ENCODE measurements at regions not wholly inside any gene's neighbourhood (a gene's known extent, or its start where the extent isn't known, plus 50 kb on each side); places are given as distances from the start of the nearest gene placed in this dataset.

DNA sequence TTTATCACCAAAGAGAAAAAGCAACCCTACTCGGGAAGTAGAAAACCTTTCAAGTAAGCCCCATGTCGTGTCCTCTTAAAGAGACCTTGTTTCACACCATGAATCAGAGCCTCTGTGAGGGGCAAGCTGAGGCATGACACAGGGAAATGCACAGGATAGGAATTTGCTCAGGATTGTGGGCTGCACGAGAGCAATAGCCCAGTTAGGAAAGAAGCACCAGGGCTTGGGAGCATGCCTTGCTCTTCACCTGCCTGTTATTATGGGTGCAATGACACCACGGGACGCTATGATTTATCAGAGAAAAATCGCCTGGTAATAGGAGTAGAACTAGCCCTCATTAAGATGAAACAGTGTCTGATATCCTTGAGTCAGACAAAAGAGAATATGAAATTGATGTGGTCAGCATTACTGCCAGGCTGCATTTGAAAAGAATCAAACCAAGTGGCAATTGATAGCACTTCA is 562.9 kb upstream of the NRP1 start:
- TF ChIP-seq, protein P1, sequence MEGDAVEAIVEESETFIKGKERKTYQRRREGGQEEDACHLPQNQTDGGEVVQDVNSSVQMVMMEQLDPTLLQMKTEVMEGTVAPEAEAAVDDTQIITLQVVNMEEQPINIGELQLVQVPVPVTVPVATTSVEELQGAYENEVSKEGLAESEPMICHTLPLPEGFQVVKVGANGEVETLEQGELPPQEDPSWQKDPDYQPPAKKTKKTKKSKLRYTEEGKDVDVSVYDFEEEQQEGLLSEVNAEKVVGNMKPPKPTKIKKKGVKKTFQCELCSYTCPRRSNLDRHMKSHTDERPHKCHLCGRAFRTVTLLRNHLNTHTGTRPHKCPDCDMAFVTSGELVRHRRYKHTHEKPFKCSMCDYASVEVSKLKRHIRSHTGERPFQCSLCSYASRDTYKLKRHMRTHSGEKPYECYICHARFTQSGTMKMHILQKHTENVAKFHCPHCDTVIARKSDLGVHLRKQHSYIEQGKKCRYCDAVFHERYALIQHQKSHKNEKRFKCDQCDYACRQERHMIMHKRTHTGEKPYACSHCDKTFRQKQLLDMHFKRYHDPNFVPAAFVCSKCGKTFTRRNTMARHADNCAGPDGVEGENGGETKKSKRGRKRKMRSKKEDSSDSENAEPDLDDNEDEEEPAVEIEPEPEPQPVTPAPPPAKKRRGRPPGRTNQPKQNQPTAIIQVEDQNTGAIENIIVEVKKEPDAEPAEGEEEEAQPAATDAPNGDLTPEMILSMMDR (IDR thresholded peaks at IDR 0.05; ENCODE audit: insufficient read depth, low read depth, low read length, missing control alignments), result no peak
- H3K4me3 ChIP-seq (ENCODE audit: low read length), result no peak overlapping the region
- DNase-seq (ENCODE audit: low read depth), result peak; percentile 100

DNA sequence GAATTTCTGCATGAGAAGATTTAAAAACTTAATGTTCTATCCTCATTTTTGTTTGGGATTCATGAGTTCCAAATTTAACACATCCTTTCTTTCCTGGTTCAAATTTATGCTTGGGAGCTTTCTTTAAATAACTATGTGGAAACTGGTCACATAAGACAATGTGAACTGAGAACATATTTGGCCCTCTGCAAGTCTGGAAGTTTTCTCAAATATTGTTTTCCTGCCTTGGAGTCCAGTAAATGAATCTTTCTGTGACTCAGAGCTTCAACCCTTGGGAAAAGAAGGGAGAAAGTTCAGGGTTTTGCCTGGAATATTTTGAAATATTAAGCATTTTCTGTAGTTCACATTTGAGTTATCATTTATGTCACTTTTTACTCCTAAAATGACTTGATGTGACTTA is 559.0 kb upstream of the NRP1 start:
- no peak for DNase-seq (ENCODE audit: low read depth)
- TF ChIP-seq, protein P1 (IDR thresholded peaks at IDR 0.05; ENCODE audit: insufficient read depth, low read depth, low read length, missing control alignments), result no peak
- H3K4me3 ChIP-seq (ENCODE audit: low read length), result no peak overlapping the region

DNA sequence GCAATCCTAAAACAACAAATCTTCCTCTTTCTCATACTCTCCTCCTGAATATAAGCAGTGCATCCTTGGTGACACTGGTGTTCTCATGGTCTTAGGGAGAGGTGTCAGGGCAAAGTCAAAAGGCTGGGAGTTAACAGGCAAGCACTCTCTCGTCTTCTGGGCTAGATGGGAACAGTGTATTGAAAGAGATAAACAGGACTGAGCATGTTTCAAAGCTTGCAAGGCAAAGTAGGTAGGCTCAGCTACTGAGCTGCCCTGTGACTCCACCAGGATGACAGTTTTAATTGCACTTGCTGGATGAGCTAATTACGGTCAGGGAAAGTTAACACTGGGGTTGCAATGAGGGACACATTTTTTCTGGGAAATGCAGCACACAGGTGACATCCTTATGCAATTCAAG is 554.9 kb upstream of the NRP1 start:
- peak; percentile 69 for DNase-seq (ENCODE audit: low read depth)
- TF ChIP-seq, protein P1 (IDR thresholded peaks at IDR 0.05; ENCODE audit: insufficient read depth, low read depth, low read length, missing control alignments), result no peak
- H3K4me3 ChIP-seq (ENCODE audit: low read length), result no peak overlapping the region

DNA sequence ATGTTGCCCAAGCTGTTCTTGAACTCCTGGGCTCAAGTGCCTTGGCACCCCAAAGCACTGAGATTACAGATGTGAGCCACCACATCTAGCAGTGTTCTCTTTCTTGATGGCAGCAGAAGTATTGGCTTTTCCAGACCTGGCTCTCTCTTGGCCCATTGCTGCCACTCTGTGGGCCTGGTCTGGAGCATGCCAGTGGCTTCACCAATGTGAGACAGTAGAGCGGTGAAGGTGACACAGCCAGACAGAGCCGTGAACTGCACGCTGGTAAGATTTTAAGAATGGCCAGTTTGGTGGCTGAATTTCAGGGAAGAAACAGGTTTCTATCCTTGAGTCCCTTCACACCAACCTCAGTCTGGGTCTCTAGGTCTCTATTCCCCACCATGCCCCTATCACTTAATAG is 552.7 kb upstream of the NRP1 start:
- TF ChIP-seq, protein P1 (IDR thresholded peaks at IDR 0.05; ENCODE audit: insufficient read depth, low read depth, low read length, missing control alignments), result no peak
- H3K4me3 ChIP-seq (ENCODE audit: low read length), result no peak overlapping the region
- DNase-seq (ENCODE audit: low read depth), result no peak

DNA sequence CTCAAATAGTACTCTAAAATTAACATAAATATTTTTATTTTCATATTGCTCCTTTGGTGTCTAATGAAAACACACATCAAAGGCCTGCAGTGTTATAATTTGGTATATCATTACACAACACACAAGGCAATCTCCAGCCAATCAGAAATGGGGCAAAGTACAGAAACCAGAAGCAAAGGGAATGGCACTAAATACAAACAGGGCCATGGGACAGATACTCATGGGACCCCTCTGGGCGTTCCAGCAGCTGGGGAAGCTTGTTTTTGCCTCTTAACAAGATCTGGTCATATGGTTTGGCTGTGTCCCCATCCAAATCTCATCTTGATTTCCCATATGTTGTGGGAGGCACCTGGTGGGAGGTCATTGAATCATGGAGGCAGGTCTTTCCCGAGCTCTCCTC is 551.8 kb upstream of the NRP1 start:
- H3K4me3 ChIP-seq (ENCODE audit: low read length), result no peak overlapping the region
- TF ChIP-seq, protein P1 (IDR thresholded peaks at IDR 0.05; ENCODE audit: insufficient read depth, low read depth, low read length, missing control alignments), result no peak
- DNase-seq (ENCODE audit: low read depth), result no peak

DNA sequence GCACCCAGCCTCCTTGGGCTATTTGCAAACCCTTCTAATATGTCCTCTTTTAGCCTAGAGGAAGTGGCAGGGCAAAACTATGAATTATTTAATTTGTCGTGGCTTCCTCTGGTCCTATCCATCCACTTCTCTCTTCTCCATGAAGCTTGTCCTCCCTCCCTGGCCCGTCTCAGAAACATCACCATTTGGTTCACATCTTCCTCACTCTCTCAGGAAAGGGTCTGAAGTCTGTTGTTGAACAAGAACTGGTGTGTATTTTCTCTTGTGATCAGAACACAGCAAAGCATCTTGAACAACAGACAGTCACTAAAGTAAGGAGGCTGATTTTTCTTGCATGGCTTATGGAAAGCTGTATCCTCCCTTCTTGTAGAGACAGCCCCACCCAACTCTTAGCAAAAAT is 550.1 kb upstream of the NRP1 start:
- no peak for DNase-seq (ENCODE audit: low read depth)
- H3K4me3 ChIP-seq (ENCODE audit: low read length), result no peak overlapping the region
- TF ChIP-seq, protein P1 (IDR thresholded peaks at IDR 0.05; ENCODE audit: insufficient read depth, low read depth, low read length, missing control alignments), result no peak

DNA sequence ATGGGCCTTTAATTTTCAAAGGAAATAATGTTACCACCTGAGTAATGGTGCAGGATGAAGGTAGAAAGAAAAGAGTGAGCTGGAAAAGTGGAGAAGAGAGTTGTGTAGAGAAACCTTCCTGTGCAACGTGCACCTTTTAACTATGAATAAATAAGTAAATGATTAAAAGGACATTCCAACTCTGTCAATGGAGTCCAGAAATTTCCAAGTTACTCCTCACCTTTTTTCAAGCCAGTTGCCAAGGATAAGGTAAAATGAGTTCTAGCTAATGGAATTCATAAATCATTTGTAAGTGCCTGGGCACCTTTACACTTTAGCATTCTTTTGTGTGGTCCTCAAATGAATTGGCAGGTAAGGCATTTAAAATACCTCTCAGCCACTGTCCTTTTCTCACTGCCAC is 549.4 kb upstream of the NRP1 start:
- H3K4me3 ChIP-seq (ENCODE audit: low read length), result no peak overlapping the region
- DNase-seq (ENCODE audit: low read depth), result no peak
- TF ChIP-seq, protein P1 (IDR thresholded peaks at IDR 0.05; ENCODE audit: insufficient read depth, low read depth, low read length, missing control alignments), result no peak

Measured in epithelial cell of esophagus (primary cell).